Lower leg skin (tissue), 3 donors: ENCODE measurements at regions not wholly inside any gene's neighbourhood (a gene's known extent, or its start where the extent isn't known, plus 50 kb on each side); places are given as distances from the start of the nearest gene placed in this dataset.

Experiments
- POLR2A ChIP-seq, 2 donors: fragments of 450-650 bp; IDR thresholded peaks; one replicate each; pipeline ENCODE4 v1.6.1; 2016 to 2017; ENCODE audit warnings: antibody characterized with exemption in 2 of 2, mild to moderate bottlenecking in 1 of 2, moderate library complexity in 1 of 2
- TF ChIP-seq, protein P1 (sequence below), 3 donors: fragments of 450-650 bp; IDR thresholded peaks; one replicate each; pipeline ENCODE4 v1.5.1; 2016; ENCODE audit warnings: antibody characterized with exemption in 3 of 3, mild to moderate bottlenecking in 3 of 3, moderate library complexity in 2 of 3

DNA sequence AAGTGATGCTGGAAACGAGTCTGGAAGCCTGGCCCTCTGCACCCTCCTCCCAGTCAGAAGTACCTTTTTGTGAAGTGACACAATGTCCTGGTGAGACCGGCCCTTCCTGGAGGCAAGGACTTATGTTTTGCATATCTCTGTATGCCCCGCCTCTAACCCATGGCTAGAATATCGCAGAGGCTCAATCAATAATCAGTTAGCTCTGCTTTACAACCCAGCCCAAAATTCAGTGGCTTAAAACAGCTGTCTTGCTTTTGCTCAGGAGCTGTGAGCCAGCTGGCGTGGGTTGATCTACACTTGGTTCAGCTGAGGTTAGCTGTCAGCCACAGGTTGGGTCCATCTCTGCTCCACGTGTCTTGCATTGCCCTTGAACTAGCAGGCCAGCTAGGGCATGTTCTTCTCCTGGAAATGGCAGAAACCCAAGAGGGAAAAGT is 98.8 kb upstream of the METTL14 start:
- TF ChIP-seq, protein P1, sequence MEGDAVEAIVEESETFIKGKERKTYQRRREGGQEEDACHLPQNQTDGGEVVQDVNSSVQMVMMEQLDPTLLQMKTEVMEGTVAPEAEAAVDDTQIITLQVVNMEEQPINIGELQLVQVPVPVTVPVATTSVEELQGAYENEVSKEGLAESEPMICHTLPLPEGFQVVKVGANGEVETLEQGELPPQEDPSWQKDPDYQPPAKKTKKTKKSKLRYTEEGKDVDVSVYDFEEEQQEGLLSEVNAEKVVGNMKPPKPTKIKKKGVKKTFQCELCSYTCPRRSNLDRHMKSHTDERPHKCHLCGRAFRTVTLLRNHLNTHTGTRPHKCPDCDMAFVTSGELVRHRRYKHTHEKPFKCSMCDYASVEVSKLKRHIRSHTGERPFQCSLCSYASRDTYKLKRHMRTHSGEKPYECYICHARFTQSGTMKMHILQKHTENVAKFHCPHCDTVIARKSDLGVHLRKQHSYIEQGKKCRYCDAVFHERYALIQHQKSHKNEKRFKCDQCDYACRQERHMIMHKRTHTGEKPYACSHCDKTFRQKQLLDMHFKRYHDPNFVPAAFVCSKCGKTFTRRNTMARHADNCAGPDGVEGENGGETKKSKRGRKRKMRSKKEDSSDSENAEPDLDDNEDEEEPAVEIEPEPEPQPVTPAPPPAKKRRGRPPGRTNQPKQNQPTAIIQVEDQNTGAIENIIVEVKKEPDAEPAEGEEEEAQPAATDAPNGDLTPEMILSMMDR (IDR thresholded peaks at IDR 0.05) = no peak
- TF ChIP-seq POLR2A (IDR thresholded peaks at IDR 0.05) = no peak
